Testis (tissue), 2 donors: ENCODE measurements at regions not wholly inside any gene's neighbourhood (a gene's known extent, or its start where the extent isn't known, plus 50 kb on each side); places are given as distances from the start of the nearest gene placed in this dataset.

Experiments used
- POLR2A ChIP-seq: fragments of 450-650 bp; IDR thresholded peaks from one replicate; pipeline ENCODE4 v1.6.1; 2017; ENCODE audit warnings: antibody characterized with exemption, mild to moderate bottlenecking, moderate library complexity
- TF ChIP-seq, protein P1 (sequence below), 3 experiments: fragments of 450-650 bp in 2 of 3; fragments of 200-600 bp in 1 of 3; sonication (generic) in 1 of 3; IDR thresholded peaks; one replicate each; pipeline ENCODE4 v1.5.1; 2016 to 2019; ENCODE audit warnings: antibody characterized with exemption in 3 of 3, mild to moderate bottlenecking in 2 of 3, moderate library complexity in 1 of 3

DNA sequence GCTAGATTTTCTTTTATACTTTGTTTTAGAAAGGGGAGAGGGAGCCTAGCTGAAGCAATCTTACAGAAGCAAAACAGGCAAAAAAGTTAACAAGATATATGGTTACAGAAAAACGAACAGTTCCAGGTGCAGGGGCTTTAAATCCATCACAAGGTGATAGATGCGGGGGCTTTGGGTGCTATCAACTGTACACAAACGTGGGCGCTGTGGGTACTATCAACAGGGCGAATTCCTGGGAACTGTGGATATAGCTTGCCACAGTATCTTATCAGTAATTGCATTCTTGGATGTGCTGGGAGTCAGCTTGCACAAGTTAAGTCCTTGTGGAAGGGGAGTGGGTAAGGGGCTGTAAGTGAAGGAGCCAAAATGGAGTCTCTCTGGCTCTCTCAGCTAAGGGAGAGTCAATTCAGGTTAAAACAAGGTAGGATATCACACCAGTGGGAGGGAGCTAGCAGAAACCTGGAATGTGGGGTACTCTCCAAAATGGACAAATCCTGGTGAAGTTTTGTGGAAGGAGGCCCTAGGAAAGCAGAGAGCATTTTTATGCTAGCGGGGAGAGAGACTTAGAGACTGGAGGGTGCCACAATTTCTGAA, 325.8 kb upstream of the SPHKAP start:
- TF ChIP-seq, protein P1, sequence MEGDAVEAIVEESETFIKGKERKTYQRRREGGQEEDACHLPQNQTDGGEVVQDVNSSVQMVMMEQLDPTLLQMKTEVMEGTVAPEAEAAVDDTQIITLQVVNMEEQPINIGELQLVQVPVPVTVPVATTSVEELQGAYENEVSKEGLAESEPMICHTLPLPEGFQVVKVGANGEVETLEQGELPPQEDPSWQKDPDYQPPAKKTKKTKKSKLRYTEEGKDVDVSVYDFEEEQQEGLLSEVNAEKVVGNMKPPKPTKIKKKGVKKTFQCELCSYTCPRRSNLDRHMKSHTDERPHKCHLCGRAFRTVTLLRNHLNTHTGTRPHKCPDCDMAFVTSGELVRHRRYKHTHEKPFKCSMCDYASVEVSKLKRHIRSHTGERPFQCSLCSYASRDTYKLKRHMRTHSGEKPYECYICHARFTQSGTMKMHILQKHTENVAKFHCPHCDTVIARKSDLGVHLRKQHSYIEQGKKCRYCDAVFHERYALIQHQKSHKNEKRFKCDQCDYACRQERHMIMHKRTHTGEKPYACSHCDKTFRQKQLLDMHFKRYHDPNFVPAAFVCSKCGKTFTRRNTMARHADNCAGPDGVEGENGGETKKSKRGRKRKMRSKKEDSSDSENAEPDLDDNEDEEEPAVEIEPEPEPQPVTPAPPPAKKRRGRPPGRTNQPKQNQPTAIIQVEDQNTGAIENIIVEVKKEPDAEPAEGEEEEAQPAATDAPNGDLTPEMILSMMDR (IDR thresholded peaks at IDR 0.05) = no peak
- no peak for TF ChIP-seq POLR2A
